ENCODE measurements at regions not wholly inside any gene's neighbourhood (a gene's known extent, or its start where the extent isn't known, plus 50 kb on each side); places are given as distances from the start of the nearest gene placed in this dataset.

GRCh38 chr6:103862297-103862696, 997.4 kb downstream of the HACE1 start:
- H3K4me3 ChIP-seq (ENCODE audit: low read length), result no peak overlapping the region
- no peaks in the 10 kb centered on the region for H3K79me2 ChIP-seq (replicated peaks; ENCODE audit: insufficient read depth, low read length)
- H3K27me3 ChIP-seq (ENCODE audit: insufficient read depth, low read depth, low read length), result no peaks in the 10 kb centered on the region
- no peak overlapping the region for H3K9ac ChIP-seq (ENCODE audit: low read length)
- no peak overlapping the region for H3K27ac ChIP-seq (ENCODE audit: low read length)
- H3K9me3 ChIP-seq (ENCODE audit: low read length), result no peaks in the 10 kb centered on the region
- H3K36me3 ChIP-seq (ENCODE audit: insufficient read depth, low read length), result no peaks in the 10 kb centered on the region
- no peaks in the 10 kb centered on the region for H3K9me2 ChIP-seq (ENCODE audit: insufficient read depth, low read length)
- no peaks in the 10 kb centered on the region for H3F3A ChIP-seq (ENCODE audit: insufficient read depth, low read length, poor library complexity, severe bottlenecking)
- no peaks in the 10 kb centered on the region for H4K20me1 ChIP-seq (ENCODE audit: insufficient read depth)
- TF ChIP-seq SMC3 (conservative IDR thresholded peaks at IDR 0.05; ENCODE audit: poor library complexity) (no peak), EZH2 (IDR thresholded peaks at IDR 0.05; ENCODE audit: borderline replicate concordance, insufficient read depth, low read length, poor library complexity, severe bottlenecking) (no peak), EP300 (conservative IDR thresholded peaks at IDR 0.05; ENCODE audit: poor library complexity, severe bottlenecking) (no peak), TAF1 (IDR thresholded peaks at IDR 0.05; ENCODE audit: low read depth) (no peak), POLR2AphosphoS5 (IDR thresholded peaks at IDR 0.05) (no peak), RAD21 (conservative IDR thresholded peaks at IDR 0.05) (no peak), CTCF (IDR thresholded peaks at IDR 0.05; ENCODE audit: poor library complexity, severe bottlenecking) (no peak), MXI1 (conservative IDR thresholded peaks at IDR 0.05; ENCODE audit: poor library complexity, severe bottlenecking) (no peak)
- TF ChIP-seq, protein P1, sequence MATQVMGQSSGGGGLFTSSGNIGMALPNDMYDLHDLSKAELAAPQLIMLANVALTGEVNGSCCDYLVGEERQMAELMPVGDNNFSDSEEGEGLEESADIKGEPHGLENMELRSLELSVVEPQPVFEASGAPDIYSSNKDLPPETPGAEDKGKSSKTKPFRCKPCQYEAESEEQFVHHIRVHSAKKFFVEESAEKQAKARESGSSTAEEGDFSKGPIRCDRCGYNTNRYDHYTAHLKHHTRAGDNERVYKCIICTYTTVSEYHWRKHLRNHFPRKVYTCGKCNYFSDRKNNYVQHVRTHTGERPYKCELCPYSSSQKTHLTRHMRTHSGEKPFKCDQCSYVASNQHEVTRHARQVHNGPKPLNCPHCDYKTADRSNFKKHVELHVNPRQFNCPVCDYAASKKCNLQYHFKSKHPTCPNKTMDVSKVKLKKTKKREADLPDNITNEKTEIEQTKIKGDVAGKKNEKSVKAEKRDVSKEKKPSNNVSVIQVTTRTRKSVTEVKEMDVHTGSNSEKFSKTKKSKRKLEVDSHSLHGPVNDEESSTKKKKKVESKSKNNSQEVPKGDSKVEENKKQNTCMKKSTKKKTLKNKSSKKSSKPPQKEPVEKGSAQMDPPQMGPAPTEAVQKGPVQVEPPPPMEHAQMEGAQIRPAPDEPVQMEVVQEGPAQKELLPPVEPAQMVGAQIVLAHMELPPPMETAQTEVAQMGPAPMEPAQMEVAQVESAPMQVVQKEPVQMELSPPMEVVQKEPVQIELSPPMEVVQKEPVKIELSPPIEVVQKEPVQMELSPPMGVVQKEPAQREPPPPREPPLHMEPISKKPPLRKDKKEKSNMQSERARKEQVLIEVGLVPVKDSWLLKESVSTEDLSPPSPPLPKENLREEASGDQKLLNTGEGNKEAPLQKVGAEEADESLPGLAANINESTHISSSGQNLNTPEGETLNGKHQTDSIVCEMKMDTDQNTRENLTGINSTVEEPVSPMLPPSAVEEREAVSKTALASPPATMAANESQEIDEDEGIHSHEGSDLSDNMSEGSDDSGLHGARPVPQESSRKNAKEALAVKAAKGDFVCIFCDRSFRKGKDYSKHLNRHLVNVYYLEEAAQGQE (IDR thresholded peaks at IDR 0.05; ENCODE audit: borderline replicate concordance), result no peak
- H2AFZ ChIP-seq (ENCODE audit: low read depth, low read length), result no peak overlapping the region
- H3K4me2 ChIP-seq (ENCODE audit: low read length), result no peak overlapping the region

- Histone ChIP-seq H3K4me2 (ENCODE audit: low read length) (no peak overlapping the region), H3K4me3 (ENCODE audit: low read length) (no peak overlapping the region), H3K9me3 (ENCODE audit: low read length) (no peaks in the 10 kb centered on the region), H3K27ac (ENCODE audit: low read length) (no peak overlapping the region), H4K20me1 (ENCODE audit: insufficient read depth) (no peaks in the 10 kb centered on the region), H3F3A (ENCODE audit: insufficient read depth, low read length, poor library complexity, severe bottlenecking) (no peaks in the 10 kb centered on the region), H3K36me3 (ENCODE audit: insufficient read depth, low read length) (no peaks in the 10 kb centered on the region), H3K9me2 (ENCODE audit: insufficient read depth, low read length) (no peaks in the 10 kb centered on the region), H3K9ac (ENCODE audit: low read length) (no peak overlapping the region), H2AFZ (ENCODE audit: low read depth, low read length) (no peak overlapping the region), H3K79me2 (replicated peaks; ENCODE audit: insufficient read depth, low read length) (no peaks in the 10 kb centered on the region), H3K27me3 (ENCODE audit: insufficient read depth, low read depth, low read length) (no peaks in the 10 kb centered on the region)
- TF ChIP-seq CTCF (IDR thresholded peaks at IDR 0.05; ENCODE audit: poor library complexity, severe bottlenecking), result no peak
- TF ChIP-seq RAD21 (conservative IDR thresholded peaks at IDR 0.05), result no peak
- no peak for TF ChIP-seq TAF1 (IDR thresholded peaks at IDR 0.05; ENCODE audit: low read depth)
- TF ChIP-seq EZH2 (IDR thresholded peaks at IDR 0.05; ENCODE audit: borderline replicate concordance, insufficient read depth, low read length, poor library complexity, severe bottlenecking), result no peak
These were observed 1001.7 kb downstream of the HACE1 start for GRCh38 chr6:103858003-103858402.
